H9 (cell line): ENCODE measurements at regions not wholly inside any gene's neighbourhood (a gene's known extent, or its start where the extent isn't known, plus 50 kb on each side); places are given as distances from the start of the nearest gene placed in this dataset.

Source experiments
- DNase-seq: peaks from one replicate; pipeline ENCODE4 v3.0.0-alpha.2; 2017
- H2AFZ ChIP-seq: one replicate; pipeline ENCODE4 v1.6.1; 2013; ENCODE audit warnings: mild to moderate bottlenecking, low read length, control low read depth, moderate library complexity
- H2AK5ac ChIP-seq: 2 replicates; pipeline ENCODE4 v1.6.1; 2013; ENCODE audit warnings: low read length, control low read depth, mixed read lengths; ENCODE audit not compliant: insufficient read length
- H2BK120ac ChIP-seq: one replicate; pipeline ENCODE4 v1.6.1; 2013; ENCODE audit warnings: low read depth, mild to moderate bottlenecking, low read length, control low read depth, inconsistent platforms; ENCODE audit not compliant: poor library complexity, severe bottlenecking
- H2BK12ac ChIP-seq: 2 replicates; pipeline ENCODE4 v1.6.1; 2013; ENCODE audit warnings: low read length, control low read depth, mixed read lengths, low read depth; ENCODE audit not compliant: insufficient read length
- H2BK15ac ChIP-seq: 2 replicates; pipeline ENCODE4 v1.6.1; 2013; ENCODE audit warnings: low read depth, low read length, control low read depth
- H2BK20ac ChIP-seq: one replicate; pipeline ENCODE4 v1.6.1; 2013; ENCODE audit warnings: low read depth, mild to moderate bottlenecking, low read length, control low read depth, inconsistent platforms; ENCODE audit not compliant: poor library complexity, severe bottlenecking
- H2BK5ac ChIP-seq: 2 replicates; pipeline ENCODE4 v1.6.1; 2013; ENCODE audit warnings: low read length, control low read depth, mixed read lengths; ENCODE audit not compliant: insufficient read length
- H3K14ac ChIP-seq: 2 replicates; pipeline ENCODE4 v1.6.1; 2013; ENCODE audit warnings: low read length, control low read depth; ENCODE audit not compliant: insufficient read depth
- H3K18ac ChIP-seq: 2 replicates; pipeline ENCODE4 v1.6.1; 2013; ENCODE audit warnings: low read depth, mild to moderate bottlenecking, mixed read lengths, low read length, control low read depth; ENCODE audit not compliant: insufficient read length
- H3K23ac ChIP-seq: 2 replicates; pipeline ENCODE4 v1.6.1; 2013; ENCODE audit warnings: low read length, control low read depth, mixed read lengths, low read depth; ENCODE audit not compliant: insufficient read length
- H3K23me2 ChIP-seq: 2 replicates; pipeline ENCODE4 v1.6.1; 2013; ENCODE audit warnings: low read depth, mild to moderate bottlenecking, mixed read lengths, low read length, control low read depth; ENCODE audit not compliant: insufficient read length, poor library complexity, severe bottlenecking
- H3K27ac ChIP-seq: 2 replicates; pipeline ENCODE4 v1.5.1; 2013; ENCODE audit warnings: low read length, control low read depth, mixed read lengths, low read depth; ENCODE audit not compliant: insufficient read length
- H3K27me3 ChIP-seq: 2 replicates; pipeline ENCODE4 v1.6.1; 2013; ENCODE audit warnings: low read length, control low read depth, inconsistent platforms; ENCODE audit not compliant: insufficient read depth
- H3K4ac ChIP-seq: 2 replicates; pipeline ENCODE4 v1.6.1; 2013; ENCODE audit warnings: low read depth, mild to moderate bottlenecking, control low read depth, inconsistent platforms, low read length, moderate library complexity
- H3K4me1 ChIP-seq: 2 replicates; pipeline ENCODE4 v1.6.1; 2013; ENCODE audit warnings: low read length, control low read depth, inconsistent platforms; ENCODE audit not compliant: insufficient read depth
- H3K4me2 ChIP-seq: 2 replicates; pipeline ENCODE4 v1.6.1; 2013; ENCODE audit warnings: low read length, control low read depth, mixed read lengths; ENCODE audit not compliant: insufficient read length, insufficient read depth
- H3K56ac ChIP-seq: 2 replicates; pipeline ENCODE4 v1.6.1; 2013; ENCODE audit warnings: low read depth, mild to moderate bottlenecking, mixed read lengths, low read length, control low read depth; ENCODE audit not compliant: insufficient read length
- H3K79me1 ChIP-seq: 2 replicates; pipeline ENCODE4 v1.6.1; 2013; ENCODE audit warnings: low read depth, mild to moderate bottlenecking, moderate library complexity, low read length, control low read depth, inconsistent platforms; ENCODE audit not compliant: insufficient read depth, poor library complexity, severe bottlenecking
- H3K79me2 ChIP-seq: 2 replicates; pipeline ENCODE4 v1.6.1; 2013; ENCODE audit warnings: low read length, control low read depth, inconsistent platforms; ENCODE audit not compliant: insufficient read depth
- H3K9ac ChIP-seq: 2 replicates; pipeline ENCODE4 v1.6.1; 2013; ENCODE audit warnings: low read length, control low read depth, mixed read lengths; ENCODE audit not compliant: insufficient read length; ENCODE audit errors: extremely low read depth
- H3K9me3 ChIP-seq: one replicate; pipeline ENCODE4 v1.6.1; 2013; ENCODE audit warnings: low read depth, low read length, inconsistent platforms; ENCODE audit not compliant: control insufficient read depth
- H3T11ph ChIP-seq: one replicate; pipeline ENCODE4 v1.6.1; 2013; ENCODE audit warnings: mild to moderate bottlenecking, low read length, control low read depth, inconsistent platforms
- H4K20me1 ChIP-seq: one replicate; pipeline ENCODE4 v1.6.1; 2013; ENCODE audit not compliant: control insufficient read depth, insufficient read length, insufficient read depth
- H4K5ac ChIP-seq: 2 replicates; pipeline ENCODE4 v1.6.1; 2013; ENCODE audit warnings: low read depth, mild to moderate bottlenecking, mixed read lengths, low read length, control low read depth; ENCODE audit not compliant: insufficient read length
- H4K8ac ChIP-seq: replicated peaks from 2 replicates; pipeline ENCODE4 v1.6.1; 2013; ENCODE audit warnings: low read length, control low read depth, mixed read lengths, low read depth; ENCODE audit not compliant: insufficient read length
- H4K91ac ChIP-seq: 2 replicates; pipeline ENCODE4 v1.6.1; 2013; ENCODE audit warnings: low read depth, mild to moderate bottlenecking, moderate library complexity, mixed read lengths, low read length, control low read depth; ENCODE audit not compliant: insufficient read length
- H3K27ac Mint-ChIP-seq, 3 experiments: 2 replicates in 2 of 3; 3 replicates in 1 of 3; pipeline ENCODE4 v1.8.0; 2020 to 2021; ENCODE audit warnings: mixed read lengths in 3 of 3, mild to moderate bottlenecking in 1 of 3, moderate library complexity in 1 of 3
- H3K27me3 Mint-ChIP-seq: 2 replicates; pipeline ENCODE4 v1.8.0; 2021; ENCODE audit warnings: low read depth, mild to moderate bottlenecking, moderate library complexity, mixed read lengths
- H3K36me3 Mint-ChIP-seq, 3 experiments: 2 replicates in 2 of 3; 3 replicates in 1 of 3; pipeline ENCODE4 v1.8.0; 2020 to 2021; ENCODE audit warnings: low read depth in 3 of 3, mixed read lengths in 3 of 3; ENCODE audit not compliant: insufficient read depth in 1 of 3
- H3K4me1 Mint-ChIP-seq, 2 experiments: 2 replicates each; pipeline ENCODE4 v1.8.0; 2020; ENCODE audit warnings: mixed read lengths in 2 of 2
- H3K4me3 Mint-ChIP-seq, 2 experiments: 2 replicates in 1 of 2; 3 replicates in 1 of 2; pipeline ENCODE4 v1.8.0; 2020 to 2021; ENCODE audit warnings: mild to moderate bottlenecking in 2 of 2, mixed read lengths in 2 of 2, moderate library complexity in 1 of 2
- H3K9me3 Mint-ChIP-seq, 2 experiments: 2 replicates in 1 of 2; 3 replicates in 1 of 2; pipeline ENCODE4 v1.8.0; 2020; ENCODE audit warnings: mild to moderate bottlenecking in 2 of 2, mixed read lengths in 2 of 2, moderate library complexity in 1 of 2
- CTCF ChIP-seq: fragments of 200-600 bp; sonication (generic); conservative IDR thresholded peaks from 3 replicates; pipeline ENCODE4 v1.8.0; 2021; ENCODE audit warnings: antibody characterized with exemption, mild to moderate bottlenecking
- WGBS: extraction: QIAGEN DNeasy Blood & Tissue Kit; methylation state at CpG from one replicate; pipeline ENCODE4 v1.1.7; 2013; ENCODE audit warnings: missing lambda C conversion rate, low lambda C conversion rate, mixed read lengths; ENCODE audit not compliant: insufficient read length; ENCODE audit errors: extremely low coverage; 5-methylcytosine and 5-hydroxymethylcytosine counted together

- Histone ChIP-seq H2BK120ac (no peak overlapping the region), H3K79me2 (no peaks in the 10 kb centered on the region), H3K27me3 (no peaks in the 10 kb centered on the region), H4K8ac (no peak overlapping the region), H3K9ac (no peak overlapping the region), H3K18ac (no peak overlapping the region), H3K4ac (no peak overlapping the region), H4K20me1 (no peaks in the 10 kb centered on the region), H2BK20ac (no peak overlapping the region), H3K23me2 (no peaks in the 10 kb centered on the region), H2AFZ (no peak overlapping the region), H3K56ac (no peak overlapping the region), H3K23ac (no peak overlapping the region), H2BK12ac (no peak overlapping the region), H4K91ac (no peak overlapping the region), H3K9me3 (no peaks in the 10 kb centered on the region), H3K27ac (no peak overlapping the region), H3K4me2 (no peak overlapping the region), H2BK5ac (no peak overlapping the region), H3K79me1 (no peaks in the 10 kb centered on the region), H3T11ph (no peak overlapping the region), H2AK5ac (no peak overlapping the region), H3K14ac (no peak overlapping the region), H3K4me1 (no peaks in the 10 kb centered on the region), H2BK15ac (no peak overlapping the region), H4K5ac (no peak overlapping the region)
- Mint-ChIP-seq H3K27me3 (no peaks in the 10 kb centered on the region), H3K4me1 (no peaks in the 10 kb centered on the region), H3K36me3 (no peaks in the 10 kb centered on the region), H3K9me3 (peaks cover 3% of the 10 kb centered on the region in 2 experiments; a peak in 3 of 5 replicates), H3K27ac (no peak overlapping the region), H3K4me3 (no peak overlapping the region)
- no peak for DNase-seq
- no CpG with 5 or more reads among the region's 1 CpG for WGBS
- no peak for TF ChIP-seq CTCF
Observed at GRCh38 chr17:71409137-71409536, 711.7 kb upstream of the SOX9 start.
